H1 (cell line): ENCODE measurements at regions not wholly inside any gene's neighbourhood (a gene's known extent, or its start where the extent isn't known, plus 50 kb on each side); places are given as distances from the start of the nearest gene placed in this dataset.

Experiments
- ASH2L ChIP-seq: fragments of 200-600, 300-600 bp; sonication (generic); IDR thresholded peaks from one replicate; pipeline ENCODE4 v1.7.1; 2017; ENCODE audit warnings: low read length
- CBX5 ChIP-seq: fragments of 300-800, 300-1000 bp; sonication (generic); IDR thresholded peaks from 2 replicates; pipeline ENCODE4 v1.7.1; 2016; ENCODE audit warnings: antibody characterized with exemption, low read length, low read depth
- EGR1 ChIP-seq: IDR thresholded peaks from 2 replicates; pipeline ENCODE4 v1.6.1; 2011; ENCODE audit warnings: low read depth, low read length, borderline replicate concordance
- MAFK ChIP-seq: IDR thresholded peaks from 2 replicates; pipeline ENCODE4 v1.6.1; 2012; ENCODE audit warnings: low read depth, mild to moderate bottlenecking, improper control_type of control experiment, low read length
- PHF8 ChIP-seq: fragments of 200-600 bp; sonication (generic); conservative IDR thresholded peaks from 2 replicates; pipeline ENCODE4 v1.7.1; 2012; ENCODE audit warnings: low read depth, mild to moderate bottlenecking, inconsistent platforms, low read length, moderate library complexity
- POLR2AphosphoS5 ChIP-seq: IDR thresholded peaks from 2 replicates; pipeline ENCODE4 v1.6.1; 2011; ENCODE audit warnings: low read depth, low read length
- RNF2 ChIP-seq: fragments of 200-900, 300-1000 bp; sonication (generic); IDR thresholded peaks from 2 replicates; pipeline ENCODE4 v1.7.1; 2016; ENCODE audit warnings: borderline replicate concordance, low read depth, mild to moderate bottlenecking, antibody characterized with exemption, low read length; ENCODE audit not compliant: poor library complexity, severe bottlenecking; ENCODE audit errors: missing control alignments
- TAF1 ChIP-seq: IDR thresholded peaks from 2 replicates; pipeline ENCODE4 v1.6.1; 2011; ENCODE audit warnings: mild to moderate bottlenecking, low read depth, low read length
- TF ChIP-seq, protein P1 (sequence below): fragments of 300-600 bp; sonication (generic); IDR thresholded peaks from 2 replicates; pipeline ENCODE4 v1.7.1; 2012; ENCODE audit warnings: low read length, moderate library complexity, mild to moderate bottlenecking, inconsistent platforms; ENCODE audit not compliant: insufficient replicate concordance
- TF ChIP-seq, protein P2 (sequence below), 3 experiments: IDR thresholded peaks; 1 replicate in 2 of 3; 2 replicates in 1 of 3; pipeline versions ENCODE4 v1.5.1 to v1.6.1; 2011; ENCODE audit warnings: low read length in 3 of 3, mild to moderate bottlenecking in 3 of 3, inconsistent platforms in 2 of 3, low read depth in 1 of 3, moderate library complexity in 1 of 3; ENCODE audit not compliant: insufficient read depth in 1 of 3; ENCODE audit errors: control extremely low read depth in 1 of 3

DNA sequence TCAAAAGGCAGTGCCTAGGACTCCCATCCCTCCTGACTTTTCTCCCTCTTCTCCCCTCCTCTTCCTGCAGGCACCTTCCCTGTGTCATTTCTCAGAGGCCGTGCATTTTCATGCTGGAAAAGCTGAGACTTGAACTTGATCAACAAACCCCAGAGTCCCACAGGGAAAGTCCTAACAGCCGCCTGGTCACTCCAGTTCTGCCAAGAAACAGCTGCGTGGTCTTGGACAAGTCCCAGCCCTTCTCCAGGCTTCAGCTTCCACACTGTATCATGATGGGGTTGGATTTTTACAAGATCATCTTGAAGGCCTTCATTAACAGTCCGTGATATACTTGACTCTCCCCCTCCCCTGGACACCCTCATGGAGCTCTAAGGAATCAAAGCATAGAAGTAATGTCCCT, 366.0 kb downstream of the BCOR start (continued):
- TF ChIP-seq, protein P1, sequence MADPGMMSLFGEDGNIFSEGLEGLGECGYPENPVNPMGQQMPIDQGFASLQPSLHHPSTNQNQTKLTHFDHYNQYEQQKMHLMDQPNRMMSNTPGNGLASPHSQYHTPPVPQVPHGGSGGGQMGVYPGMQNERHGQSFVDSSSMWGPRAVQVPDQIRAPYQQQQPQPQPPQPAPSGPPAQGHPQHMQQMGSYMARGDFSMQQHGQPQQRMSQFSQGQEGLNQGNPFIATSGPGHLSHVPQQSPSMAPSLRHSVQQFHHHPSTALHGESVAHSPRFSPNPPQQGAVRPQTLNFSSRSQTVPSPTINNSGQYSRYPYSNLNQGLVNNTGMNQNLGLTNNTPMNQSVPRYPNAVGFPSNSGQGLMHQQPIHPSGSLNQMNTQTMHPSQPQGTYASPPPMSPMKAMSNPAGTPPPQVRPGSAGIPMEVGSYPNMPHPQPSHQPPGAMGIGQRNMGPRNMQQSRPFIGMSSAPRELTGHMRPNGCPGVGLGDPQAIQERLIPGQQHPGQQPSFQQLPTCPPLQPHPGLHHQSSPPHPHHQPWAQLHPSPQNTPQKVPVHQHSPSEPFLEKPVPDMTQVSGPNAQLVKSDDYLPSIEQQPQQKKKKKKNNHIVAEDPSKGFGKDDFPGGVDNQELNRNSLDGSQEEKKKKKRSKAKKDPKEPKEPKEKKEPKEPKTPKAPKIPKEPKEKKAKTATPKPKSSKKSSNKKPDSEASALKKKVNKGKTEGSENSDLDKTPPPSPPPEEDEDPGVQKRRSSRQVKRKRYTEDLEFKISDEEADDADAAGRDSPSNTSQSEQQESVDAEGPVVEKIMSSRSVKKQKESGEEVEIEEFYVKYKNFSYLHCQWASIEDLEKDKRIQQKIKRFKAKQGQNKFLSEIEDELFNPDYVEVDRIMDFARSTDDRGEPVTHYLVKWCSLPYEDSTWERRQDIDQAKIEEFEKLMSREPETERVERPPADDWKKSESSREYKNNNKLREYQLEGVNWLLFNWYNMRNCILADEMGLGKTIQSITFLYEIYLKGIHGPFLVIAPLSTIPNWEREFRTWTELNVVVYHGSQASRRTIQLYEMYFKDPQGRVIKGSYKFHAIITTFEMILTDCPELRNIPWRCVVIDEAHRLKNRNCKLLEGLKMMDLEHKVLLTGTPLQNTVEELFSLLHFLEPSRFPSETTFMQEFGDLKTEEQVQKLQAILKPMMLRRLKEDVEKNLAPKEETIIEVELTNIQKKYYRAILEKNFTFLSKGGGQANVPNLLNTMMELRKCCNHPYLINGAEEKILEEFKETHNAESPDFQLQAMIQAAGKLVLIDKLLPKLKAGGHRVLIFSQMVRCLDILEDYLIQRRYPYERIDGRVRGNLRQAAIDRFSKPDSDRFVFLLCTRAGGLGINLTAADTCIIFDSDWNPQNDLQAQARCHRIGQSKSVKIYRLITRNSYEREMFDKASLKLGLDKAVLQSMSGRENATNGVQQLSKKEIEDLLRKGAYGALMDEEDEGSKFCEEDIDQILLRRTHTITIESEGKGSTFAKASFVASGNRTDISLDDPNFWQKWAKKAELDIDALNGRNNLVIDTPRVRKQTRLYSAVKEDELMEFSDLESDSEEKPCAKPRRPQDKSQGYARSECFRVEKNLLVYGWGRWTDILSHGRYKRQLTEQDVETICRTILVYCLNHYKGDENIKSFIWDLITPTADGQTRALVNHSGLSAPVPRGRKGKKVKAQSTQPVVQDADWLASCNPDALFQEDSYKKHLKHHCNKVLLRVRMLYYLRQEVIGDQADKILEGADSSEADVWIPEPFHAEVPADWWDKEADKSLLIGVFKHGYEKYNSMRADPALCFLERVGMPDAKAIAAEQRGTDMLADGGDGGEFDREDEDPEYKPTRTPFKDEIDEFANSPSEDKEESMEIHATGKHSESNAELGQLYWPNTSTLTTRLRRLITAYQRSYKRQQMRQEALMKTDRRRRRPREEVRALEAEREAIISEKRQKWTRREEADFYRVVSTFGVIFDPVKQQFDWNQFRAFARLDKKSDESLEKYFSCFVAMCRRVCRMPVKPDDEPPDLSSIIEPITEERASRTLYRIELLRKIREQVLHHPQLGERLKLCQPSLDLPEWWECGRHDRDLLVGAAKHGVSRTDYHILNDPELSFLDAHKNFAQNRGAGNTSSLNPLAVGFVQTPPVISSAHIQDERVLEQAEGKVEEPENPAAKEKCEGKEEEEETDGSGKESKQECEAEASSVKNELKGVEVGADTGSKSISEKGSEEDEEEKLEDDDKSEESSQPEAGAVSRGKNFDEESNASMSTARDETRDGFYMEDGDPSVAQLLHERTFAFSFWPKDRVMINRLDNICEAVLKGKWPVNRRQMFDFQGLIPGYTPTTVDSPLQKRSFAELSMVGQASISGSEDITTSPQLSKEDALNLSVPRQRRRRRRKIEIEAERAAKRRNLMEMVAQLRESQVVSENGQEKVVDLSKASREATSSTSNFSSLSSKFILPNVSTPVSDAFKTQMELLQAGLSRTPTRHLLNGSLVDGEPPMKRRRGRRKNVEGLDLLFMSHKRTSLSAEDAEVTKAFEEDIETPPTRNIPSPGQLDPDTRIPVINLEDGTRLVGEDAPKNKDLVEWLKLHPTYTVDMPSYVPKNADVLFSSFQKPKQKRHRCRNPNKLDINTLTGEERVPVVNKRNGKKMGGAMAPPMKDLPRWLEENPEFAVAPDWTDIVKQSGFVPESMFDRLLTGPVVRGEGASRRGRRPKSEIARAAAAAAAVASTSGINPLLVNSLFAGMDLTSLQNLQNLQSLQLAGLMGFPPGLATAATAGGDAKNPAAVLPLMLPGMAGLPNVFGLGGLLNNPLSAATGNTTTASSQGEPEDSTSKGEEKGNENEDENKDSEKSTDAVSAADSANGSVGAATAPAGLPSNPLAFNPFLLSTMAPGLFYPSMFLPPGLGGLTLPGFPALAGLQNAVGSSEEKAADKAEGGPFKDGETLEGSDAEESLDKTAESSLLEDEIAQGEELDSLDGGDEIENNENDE: no peak
- TF ChIP-seq ASH2L (no peak), POLR2AphosphoS5 (no peak), MAFK (no peak), TAF1 (no peak), EGR1 (no peak), RNF2 (no peak), CBX5 (no peak), PHF8 (no peak)
- TF ChIP-seq, protein P2, sequence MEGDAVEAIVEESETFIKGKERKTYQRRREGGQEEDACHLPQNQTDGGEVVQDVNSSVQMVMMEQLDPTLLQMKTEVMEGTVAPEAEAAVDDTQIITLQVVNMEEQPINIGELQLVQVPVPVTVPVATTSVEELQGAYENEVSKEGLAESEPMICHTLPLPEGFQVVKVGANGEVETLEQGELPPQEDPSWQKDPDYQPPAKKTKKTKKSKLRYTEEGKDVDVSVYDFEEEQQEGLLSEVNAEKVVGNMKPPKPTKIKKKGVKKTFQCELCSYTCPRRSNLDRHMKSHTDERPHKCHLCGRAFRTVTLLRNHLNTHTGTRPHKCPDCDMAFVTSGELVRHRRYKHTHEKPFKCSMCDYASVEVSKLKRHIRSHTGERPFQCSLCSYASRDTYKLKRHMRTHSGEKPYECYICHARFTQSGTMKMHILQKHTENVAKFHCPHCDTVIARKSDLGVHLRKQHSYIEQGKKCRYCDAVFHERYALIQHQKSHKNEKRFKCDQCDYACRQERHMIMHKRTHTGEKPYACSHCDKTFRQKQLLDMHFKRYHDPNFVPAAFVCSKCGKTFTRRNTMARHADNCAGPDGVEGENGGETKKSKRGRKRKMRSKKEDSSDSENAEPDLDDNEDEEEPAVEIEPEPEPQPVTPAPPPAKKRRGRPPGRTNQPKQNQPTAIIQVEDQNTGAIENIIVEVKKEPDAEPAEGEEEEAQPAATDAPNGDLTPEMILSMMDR (IDR thresholded peaks at IDR 0.05; ENCODE audit: control extremely low read depth in 1 of 3, insufficient read depth in 1 of 3, low read depth in 1 of 3, low read length in 3 of 3): no peak
